Adipocyte (in vitro differentiated cells): ENCODE measurements at regions not wholly inside any gene's neighbourhood (a gene's known extent, or its start where the extent isn't known, plus 50 kb on each side); places are given as distances from the start of the nearest gene placed in this dataset.
A peak's percentile ranks its signal among the peaks of the same experiment; 100 is the strongest.

Experiments used
- DNase-seq: peaks from one replicate; pipeline ENCODE4 v3.0.0-alpha.2; 2015; ENCODE audit warnings: low read depth
- H3K27me3 ChIP-seq: replicated peaks from 2 replicates; pipeline ENCODE4 v1.7.0; 2013; ENCODE audit warnings: mild to moderate bottlenecking, low read length, moderate library complexity; ENCODE audit not compliant: control insufficient read depth, insufficient read depth
- H3K36me3 ChIP-seq: 2 replicates; pipeline ENCODE4 v1.7.0; 2013; ENCODE audit warnings: low read length, mild to moderate bottlenecking, moderate library complexity; ENCODE audit not compliant: control insufficient read depth, insufficient read depth, severe bottlenecking
- H3K4me1 ChIP-seq: 2 replicates; pipeline ENCODE4 v1.7.0; 2013; ENCODE audit warnings: mild to moderate bottlenecking, low read length, moderate library complexity; ENCODE audit not compliant: control insufficient read depth, insufficient read depth
- H3K4me3 ChIP-seq: 2 replicates; pipeline ENCODE4 v1.7.0; 2013; ENCODE audit warnings: mild to moderate bottlenecking, low read length, moderate library complexity
- H3K9ac ChIP-seq: 2 replicates; pipeline ENCODE4 v1.7.0; 2013; ENCODE audit warnings: mild to moderate bottlenecking, low read length, moderate library complexity
- H3K9me3 ChIP-seq: 2 replicates; pipeline ENCODE4 v1.7.0; 2013; ENCODE audit warnings: mild to moderate bottlenecking, low read length, moderate library complexity; ENCODE audit not compliant: control insufficient read depth

GRCh38 chr2:187013058-187013457 lies 164.1 kb upstream of the ZSWIM2 start:
- H3K4me1 ChIP-seq: no peaks in the 10 kb centered on the region
- no peaks in the 10 kb centered on the region for H3K27me3 ChIP-seq
- H3K9ac ChIP-seq: no peak overlapping the region
- no peaks in the 10 kb centered on the region for H3K9me3 ChIP-seq
- H3K36me3 ChIP-seq: no peaks in the 10 kb centered on the region
- H3K4me3 ChIP-seq: no peak overlapping the region
- no peak for DNase-seq

DNA sequence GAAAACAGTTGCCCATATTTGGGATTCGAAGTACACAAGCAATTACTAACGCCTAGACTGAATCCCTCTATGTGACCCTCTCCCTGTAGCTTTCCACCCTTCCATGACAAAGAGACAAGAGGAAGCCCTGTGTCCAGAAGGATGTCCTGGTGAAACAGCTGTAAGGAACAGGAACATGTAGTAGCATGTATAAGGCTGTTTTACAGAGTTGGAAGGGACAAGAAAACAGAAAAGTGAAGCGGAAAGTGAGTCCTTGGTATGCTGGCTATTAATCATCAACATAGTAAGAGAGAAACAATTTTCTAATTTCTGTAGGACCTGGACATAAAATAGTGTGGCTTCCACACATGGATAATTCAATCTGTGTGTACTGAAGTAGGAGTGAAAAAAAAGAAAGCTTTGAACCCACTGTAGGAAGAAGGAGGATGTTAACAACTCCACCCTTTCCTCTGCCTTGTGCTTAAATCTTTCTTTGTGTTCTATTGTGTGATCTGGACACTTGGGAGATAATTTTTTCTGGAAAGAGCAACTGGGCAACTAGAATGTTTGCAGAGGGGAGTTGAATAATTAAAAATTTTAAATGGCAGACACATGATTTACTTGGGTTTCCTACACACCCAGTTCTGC lies 162.3 kb upstream of the ZSWIM2 start:
- no peaks in the 10 kb centered on the region for H3K36me3 ChIP-seq
- no peaks in the 10 kb centered on the region for H3K4me1 ChIP-seq
- no peak overlapping the region for H3K4me3 ChIP-seq
- no peaks in the 10 kb centered on the region for H3K9me3 ChIP-seq
- no peak for DNase-seq
- H3K27me3 ChIP-seq: no peaks in the 10 kb centered on the region
- H3K9ac ChIP-seq: no peak overlapping the region

- DNase-seq: no peak
- Histone ChIP-seq H3K9ac (no peak overlapping the region), H3K4me1 (no peaks in the 10 kb centered on the region), H3K9me3 (no peaks in the 10 kb centered on the region), H3K36me3 (no peaks in the 10 kb centered on the region), H3K27me3 (no peaks in the 10 kb centered on the region), H3K4me3 (no peak overlapping the region)
These were observed 160.7 kb upstream of the ZSWIM2 start for GRCh38 chr2:187009483-187010239.

DNA sequence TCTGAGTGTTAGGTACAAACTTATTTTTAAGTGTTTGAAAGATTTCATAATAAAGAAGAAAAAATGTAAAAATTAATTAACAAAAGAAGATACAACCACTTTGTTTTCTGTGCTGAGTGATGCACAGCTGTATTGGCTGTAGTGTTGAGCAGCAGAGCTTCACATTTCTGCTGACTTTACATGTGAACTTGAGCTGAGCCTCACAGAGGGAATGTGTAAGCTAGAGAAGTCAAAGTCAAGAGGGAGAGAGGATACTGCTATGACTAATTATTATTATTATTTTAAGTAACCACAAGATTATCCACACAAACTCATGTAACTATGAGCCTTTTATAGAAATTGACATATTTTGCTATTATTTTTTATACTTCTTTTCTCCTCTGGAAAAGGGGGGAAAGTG lies 159.1 kb upstream of the ZSWIM2 start:
- H3K27me3 ChIP-seq: no peaks in the 10 kb centered on the region
- H3K4me3 ChIP-seq: no peak overlapping the region
- H3K4me1 ChIP-seq: no peaks in the 10 kb centered on the region
- no peaks in the 10 kb centered on the region for H3K36me3 ChIP-seq
- H3K9me3 ChIP-seq: no peaks in the 10 kb centered on the region
- DNase-seq: peak; percentile 55
- no peak overlapping the region for H3K9ac ChIP-seq

DNA sequence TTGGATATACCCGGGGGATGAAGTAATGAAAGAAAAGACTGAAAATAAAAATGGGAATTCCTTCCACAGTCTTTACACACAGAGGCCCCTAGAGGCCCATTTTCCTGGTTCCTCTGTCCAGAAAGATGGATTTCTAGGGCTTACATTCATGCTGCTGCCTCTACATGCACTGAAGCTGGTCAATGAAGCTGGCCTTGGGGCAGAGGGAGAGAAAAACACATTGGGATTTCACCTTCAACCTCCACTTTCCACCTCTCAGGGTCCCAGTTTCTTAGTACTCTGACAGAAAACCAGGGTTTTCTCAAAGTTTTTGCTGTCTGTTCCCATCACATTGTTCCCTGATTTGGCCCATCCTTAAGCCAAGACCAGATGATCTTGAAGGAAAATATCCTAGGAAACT lies 154.6 kb upstream of the ZSWIM2 start:
- H3K4me1 ChIP-seq: no peaks in the 10 kb centered on the region
- DNase-seq: no peak
- peak overlapping the region; percentile 62 for H3K4me3 ChIP-seq
- H3K9me3 ChIP-seq: no peaks in the 10 kb centered on the region
- H3K36me3 ChIP-seq: no peaks in the 10 kb centered on the region
- no peaks in the 10 kb centered on the region for H3K27me3 ChIP-seq
- H3K9ac ChIP-seq: no peak overlapping the region

DNA sequence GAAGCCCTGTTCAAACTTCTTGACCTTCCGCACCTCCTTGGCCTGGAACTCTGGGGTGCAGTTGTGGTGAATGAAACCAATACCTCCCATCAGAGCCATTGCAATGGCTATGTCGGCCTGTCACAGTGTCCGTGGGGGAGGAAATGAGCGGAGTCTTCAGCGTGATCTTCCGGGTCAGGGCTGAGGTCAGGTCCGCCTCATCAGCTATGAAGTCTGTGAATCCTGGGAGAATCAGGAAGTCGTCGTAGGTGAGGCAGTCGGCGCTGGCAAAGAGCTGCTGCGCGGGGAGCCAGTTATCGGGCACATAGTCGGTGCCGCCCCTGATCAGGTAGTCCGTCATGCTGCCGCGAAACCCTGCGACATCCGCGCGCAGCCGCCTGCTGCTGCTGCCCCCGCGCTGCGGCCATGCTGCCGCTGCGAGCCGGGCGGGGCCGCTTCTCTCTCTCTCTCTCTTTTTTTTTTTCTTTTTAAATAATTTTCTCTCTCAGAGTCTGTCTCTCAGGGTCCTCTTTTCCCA lies 154.1 kb upstream of the ZSWIM2 start:
- peak overlapping the region; percentile 62 for H3K4me3 ChIP-seq
- H3K9ac ChIP-seq: no peak overlapping the region
- no peak for DNase-seq
- no peaks in the 10 kb centered on the region for H3K27me3 ChIP-seq
- no peaks in the 10 kb centered on the region for H3K4me1 ChIP-seq
- H3K9me3 ChIP-seq: no peaks in the 10 kb centered on the region
- no peaks in the 10 kb centered on the region for H3K36me3 ChIP-seq

- no peak for DNase-seq
- no peak overlapping the region for H3K4me3 ChIP-seq
These were observed 153.3 kb upstream of the ZSWIM2 start for GRCh38 chr2:187002242-187002641.

DNA sequence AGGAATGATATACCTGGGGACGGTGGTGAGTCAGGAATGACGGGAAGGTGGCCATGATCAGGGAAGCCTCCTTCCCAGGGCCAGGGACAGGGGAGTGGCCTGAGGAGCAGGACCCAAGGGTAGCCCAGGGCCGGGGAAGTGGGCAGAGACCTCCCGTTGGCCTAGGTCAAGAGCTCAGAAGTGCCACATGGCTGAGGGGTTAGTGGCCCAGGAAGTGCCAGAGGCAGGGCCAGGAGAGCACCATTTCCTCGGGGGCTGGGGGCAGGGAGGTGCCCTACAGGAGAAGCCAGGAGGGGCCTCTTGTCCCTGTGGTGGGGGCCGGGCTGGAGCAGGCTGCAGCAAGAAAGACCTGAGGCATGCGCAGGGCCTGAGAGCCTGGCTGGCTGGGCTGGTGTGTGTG lies 152.3 kb upstream of the ZSWIM2 start:
- Histone ChIP-seq H3K9me3 (no peaks in the 10 kb centered on the region), H3K4me1 (no peaks in the 10 kb centered on the region), H3K27me3 (no peaks in the 10 kb centered on the region), H3K36me3 (no peaks in the 10 kb centered on the region), H3K4me3 (no peak overlapping the region), H3K9ac (no peak overlapping the region)
- DNase-seq: no peak

More at GRCh38 chr2:187002242-187002641, 153.3 kb upstream of the ZSWIM2 start:
- Histone ChIP-seq H3K9me3 (no peaks in the 10 kb centered on the region), H3K27me3 (no peaks in the 10 kb centered on the region), H3K36me3 (no peaks in the 10 kb centered on the region), H3K4me1 (no peaks in the 10 kb centered on the region), H3K9ac (no peak overlapping the region)

DNA sequence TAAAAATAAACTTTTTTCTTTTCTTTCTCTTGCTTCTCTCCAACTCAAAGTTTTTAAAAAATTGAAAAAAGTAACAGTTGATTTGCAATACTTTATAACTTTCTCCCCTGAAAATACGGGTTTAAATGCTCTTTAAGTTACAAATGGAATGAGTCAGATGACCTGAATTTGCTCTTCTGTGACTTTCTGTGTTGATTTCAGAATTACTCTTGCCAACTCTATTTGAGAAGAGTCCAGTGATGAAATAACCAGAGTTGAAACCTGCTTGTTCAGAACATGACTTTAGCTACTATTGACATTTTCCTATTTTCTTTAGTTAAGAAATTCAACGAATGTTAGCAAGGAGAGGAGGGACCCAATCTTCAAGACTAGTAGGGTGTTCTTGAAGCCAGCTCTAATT lies 146.1 kb upstream of the ZSWIM2 start:
- Histone ChIP-seq H3K9ac (no peak overlapping the region), H3K4me1 (peaks cover 4% of the 10 kb centered on the region), H3K27me3 (no peaks in the 10 kb centered on the region), H3K4me3 (peak overlapping the region; percentile 11), H3K36me3 (no peaks in the 10 kb centered on the region), H3K9me3 (peaks cover 3% of the 10 kb centered on the region)
- peak; percentile 88 for DNase-seq

DNA sequence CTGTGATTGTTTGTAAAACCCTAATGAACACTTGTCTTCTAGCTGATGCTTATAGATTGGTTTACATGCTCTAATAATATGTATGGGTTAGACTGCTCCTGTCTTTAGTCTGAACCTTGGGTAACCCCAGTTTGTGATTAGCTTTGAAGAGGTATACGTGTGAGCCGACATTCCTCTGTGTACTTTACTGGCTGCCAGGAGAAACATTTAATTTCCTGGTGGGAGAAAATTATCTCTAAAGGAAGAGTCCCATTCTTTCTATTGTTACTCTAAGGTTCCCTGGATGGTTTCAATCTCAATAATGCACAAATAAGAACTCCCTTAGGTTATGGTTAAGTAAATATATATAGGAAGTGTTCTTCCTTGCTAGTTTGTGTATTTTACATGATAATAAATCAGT lies 143.6 kb upstream of the ZSWIM2 start:
- no peak for DNase-seq
- H3K9me3 ChIP-seq: peaks cover 11% of the 10 kb centered on the region
- peaks cover 4% of the 10 kb centered on the region for H3K4me1 ChIP-seq
- H3K27me3 ChIP-seq: no peaks in the 10 kb centered on the region
- H3K9ac ChIP-seq: no peak overlapping the region
- no peak overlapping the region for H3K4me3 ChIP-seq
- no peaks in the 10 kb centered on the region for H3K36me3 ChIP-seq

- Histone ChIP-seq H3K4me3 (no peak overlapping the region), H3K4me1 (peaks cover 4% of the 10 kb centered on the region)
These were observed 142.9 kb upstream of the ZSWIM2 start for GRCh38 chr2:186991766-186992417.

More at GRCh38 chr2:186991766-186992417, 142.9 kb upstream of the ZSWIM2 start:
- peak; percentile 56 for DNase-seq
- Histone ChIP-seq H3K36me3 (no peaks in the 10 kb centered on the region), H3K9me3 (peaks cover 11% of the 10 kb centered on the region), H3K27me3 (no peaks in the 10 kb centered on the region), H3K9ac (no peak overlapping the region)
